Esophagus muscularis mucosa (tissue), 3 donors: ENCODE measurements at regions not wholly inside any gene's neighbourhood (a gene's known extent, or its start where the extent isn't known, plus 50 kb on each side); places are given as distances from the start of the nearest gene placed in this dataset.

Experiments
- POLR2A ChIP-seq: fragments of 450-650 bp; IDR thresholded peaks from one replicate; pipeline ENCODE4 v1.6.1; 2017; ENCODE audit warnings: antibody characterized with exemption, moderate library complexity, mild to moderate bottlenecking, low read depth
- TF ChIP-seq, protein P1 (sequence below), 3 experiments: fragments of 200-600 bp in 2 of 3; fragments of 450-650 bp in 1 of 3; sonication (generic) in 2 of 3; IDR thresholded peaks; one replicate each; pipeline ENCODE4 v1.5.1; 2017 to 2019; ENCODE audit warnings: antibody characterized with exemption in 3 of 3, mild to moderate bottlenecking in 2 of 3, moderate library complexity in 1 of 3

- TF ChIP-seq, protein P1, sequence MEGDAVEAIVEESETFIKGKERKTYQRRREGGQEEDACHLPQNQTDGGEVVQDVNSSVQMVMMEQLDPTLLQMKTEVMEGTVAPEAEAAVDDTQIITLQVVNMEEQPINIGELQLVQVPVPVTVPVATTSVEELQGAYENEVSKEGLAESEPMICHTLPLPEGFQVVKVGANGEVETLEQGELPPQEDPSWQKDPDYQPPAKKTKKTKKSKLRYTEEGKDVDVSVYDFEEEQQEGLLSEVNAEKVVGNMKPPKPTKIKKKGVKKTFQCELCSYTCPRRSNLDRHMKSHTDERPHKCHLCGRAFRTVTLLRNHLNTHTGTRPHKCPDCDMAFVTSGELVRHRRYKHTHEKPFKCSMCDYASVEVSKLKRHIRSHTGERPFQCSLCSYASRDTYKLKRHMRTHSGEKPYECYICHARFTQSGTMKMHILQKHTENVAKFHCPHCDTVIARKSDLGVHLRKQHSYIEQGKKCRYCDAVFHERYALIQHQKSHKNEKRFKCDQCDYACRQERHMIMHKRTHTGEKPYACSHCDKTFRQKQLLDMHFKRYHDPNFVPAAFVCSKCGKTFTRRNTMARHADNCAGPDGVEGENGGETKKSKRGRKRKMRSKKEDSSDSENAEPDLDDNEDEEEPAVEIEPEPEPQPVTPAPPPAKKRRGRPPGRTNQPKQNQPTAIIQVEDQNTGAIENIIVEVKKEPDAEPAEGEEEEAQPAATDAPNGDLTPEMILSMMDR (IDR thresholded peaks at IDR 0.05), result no peak
- TF ChIP-seq POLR2A, result no peak
Measured at GRCh38 chr19:28581468-28581770, 631.5 kb downstream of the UQCRFS1 start.
